GM19324 (cell line): ENCODE measurements at regions not wholly inside any gene's neighbourhood (a gene's known extent, or its start where the extent isn't known, plus 50 kb on each side); places are given as distances from the start of the nearest gene placed in this dataset.

Experiments
- ATAC-seq: cut with Tn5 transposase; IDR thresholded peaks from one replicate; pipeline ENCODE4 v1.9.1; 2021; ENCODE audit warnings: mild to moderate bottlenecking, moderate library complexity; ENCODE audit not compliant: unreplicated experiment, low FRiP score

DNA sequence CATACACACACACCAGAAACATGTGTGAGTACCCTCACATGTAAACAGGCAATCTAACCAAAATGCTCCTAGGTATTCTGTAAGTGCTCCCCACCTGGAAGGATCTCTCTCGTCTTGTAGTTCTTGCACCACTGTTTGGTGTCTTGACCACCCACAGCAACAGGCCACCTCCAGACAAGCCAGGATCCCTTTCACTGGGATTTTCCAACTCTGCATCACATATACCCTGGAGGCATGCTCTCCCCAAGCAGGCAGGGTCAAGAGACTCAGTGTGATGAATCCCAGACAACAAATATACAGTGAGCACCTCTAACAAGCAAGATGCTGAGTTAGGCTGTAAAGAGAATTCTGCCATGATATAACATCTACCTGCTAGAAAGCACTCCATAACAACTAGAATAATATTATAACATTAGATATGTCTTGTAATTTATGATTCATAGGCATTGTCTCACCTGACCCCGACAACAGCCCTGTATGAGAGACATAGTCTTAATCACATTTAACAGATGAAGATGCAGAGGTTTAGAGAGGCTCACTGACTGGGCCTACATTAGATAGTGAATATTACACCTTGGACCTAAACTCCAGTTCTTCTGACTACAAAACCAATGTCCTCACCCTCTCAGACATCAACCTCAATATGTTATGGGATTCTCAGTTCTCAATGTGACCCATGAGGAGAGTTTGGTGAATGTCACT lies 76.5 kb upstream of the BCL6 start:
- ATAC-seq: no peak

DNA sequence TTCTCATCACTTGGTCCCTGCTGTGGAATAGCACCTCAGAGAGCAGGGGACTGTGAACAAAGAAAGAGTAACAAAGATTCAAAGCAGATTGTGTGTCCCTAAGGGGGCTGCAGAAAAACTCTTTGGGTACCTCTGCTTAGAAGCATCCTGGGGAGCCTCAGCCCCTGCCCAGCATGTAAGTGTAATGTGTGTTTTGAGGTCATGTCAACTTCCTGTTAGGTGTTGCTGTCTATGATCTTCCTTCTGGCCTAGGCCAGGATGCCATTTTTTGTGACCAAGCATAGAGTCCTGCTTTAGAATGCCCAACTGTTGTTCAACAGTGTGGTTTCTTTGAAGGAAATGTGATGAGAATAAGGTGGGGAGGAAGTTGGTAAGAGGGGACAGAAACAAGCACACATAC lies 77.1 kb upstream of the BCL6 start:
- no peak for ATAC-seq

DNA sequence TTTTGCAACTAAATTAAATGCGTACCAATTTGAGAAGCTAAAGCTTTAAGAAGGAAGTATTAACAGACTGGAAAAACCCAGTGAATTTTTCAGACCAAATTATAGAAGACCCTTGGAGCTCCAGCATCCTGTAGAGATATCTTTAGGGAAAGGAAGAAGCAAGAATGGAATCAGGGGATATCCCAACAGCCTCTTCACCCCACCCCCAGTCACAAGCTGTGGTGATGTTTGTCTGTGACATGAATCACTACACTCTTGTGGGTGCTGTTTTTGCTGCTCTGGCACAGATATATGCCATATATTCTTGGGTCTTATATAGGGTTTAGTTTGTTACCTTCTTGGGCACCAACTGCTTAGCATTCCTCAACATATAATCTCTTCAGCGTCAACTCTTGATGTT lies 78.5 kb upstream of the BCL6 start:
- no peak for ATAC-seq

GRCh38 chr3:187827723-187828122 lies 82.5 kb upstream of the BCL6 start:
- ATAC-seq: no peak

DNA sequence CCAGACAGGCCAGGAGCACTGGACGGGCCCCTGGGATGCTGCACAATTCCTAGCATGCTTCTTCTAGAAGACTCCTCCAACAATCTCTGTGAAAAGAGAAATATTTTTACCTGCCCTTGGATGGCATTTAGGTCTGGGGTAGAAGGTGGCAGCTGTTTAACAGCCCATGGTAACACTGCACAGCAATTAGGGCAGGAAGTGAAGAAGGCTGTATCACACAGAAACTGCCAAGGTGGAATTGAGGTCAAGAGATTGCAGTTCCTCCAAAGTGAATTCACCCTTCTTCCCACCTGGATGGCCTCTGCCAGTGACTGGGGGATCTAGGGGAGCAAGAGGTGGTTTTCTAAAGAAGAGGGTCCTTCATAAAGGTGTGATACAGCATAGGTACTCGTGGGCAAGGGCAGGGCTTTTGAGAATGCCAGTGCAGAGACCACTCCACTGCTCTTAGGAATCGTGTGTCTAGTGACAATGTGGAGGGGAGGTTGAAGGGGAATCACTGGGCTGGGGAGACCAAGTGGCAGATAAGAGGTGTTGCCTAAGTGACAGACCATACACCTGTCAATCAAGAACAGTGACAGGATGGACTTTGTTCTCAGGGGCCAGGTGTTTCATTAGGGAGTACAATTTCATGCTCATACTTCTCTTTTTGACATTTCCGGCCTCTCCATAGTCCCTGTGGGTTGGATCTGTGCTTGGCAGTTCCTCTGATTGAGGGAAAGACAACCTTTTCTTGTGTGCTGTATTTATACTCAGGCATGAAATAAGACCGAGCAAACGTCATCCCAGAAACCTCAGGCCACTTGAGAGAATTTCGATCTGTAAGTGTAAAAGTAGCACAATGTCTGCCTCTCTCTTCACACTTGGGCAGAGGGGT lies 83.5 kb upstream of the BCL6 start:
- ATAC-seq: peak; percentile 77

- ATAC-seq: no peak
These were observed 84.9 kb upstream of the BCL6 start for GRCh38 chr3:187830181-187830580.

DNA sequence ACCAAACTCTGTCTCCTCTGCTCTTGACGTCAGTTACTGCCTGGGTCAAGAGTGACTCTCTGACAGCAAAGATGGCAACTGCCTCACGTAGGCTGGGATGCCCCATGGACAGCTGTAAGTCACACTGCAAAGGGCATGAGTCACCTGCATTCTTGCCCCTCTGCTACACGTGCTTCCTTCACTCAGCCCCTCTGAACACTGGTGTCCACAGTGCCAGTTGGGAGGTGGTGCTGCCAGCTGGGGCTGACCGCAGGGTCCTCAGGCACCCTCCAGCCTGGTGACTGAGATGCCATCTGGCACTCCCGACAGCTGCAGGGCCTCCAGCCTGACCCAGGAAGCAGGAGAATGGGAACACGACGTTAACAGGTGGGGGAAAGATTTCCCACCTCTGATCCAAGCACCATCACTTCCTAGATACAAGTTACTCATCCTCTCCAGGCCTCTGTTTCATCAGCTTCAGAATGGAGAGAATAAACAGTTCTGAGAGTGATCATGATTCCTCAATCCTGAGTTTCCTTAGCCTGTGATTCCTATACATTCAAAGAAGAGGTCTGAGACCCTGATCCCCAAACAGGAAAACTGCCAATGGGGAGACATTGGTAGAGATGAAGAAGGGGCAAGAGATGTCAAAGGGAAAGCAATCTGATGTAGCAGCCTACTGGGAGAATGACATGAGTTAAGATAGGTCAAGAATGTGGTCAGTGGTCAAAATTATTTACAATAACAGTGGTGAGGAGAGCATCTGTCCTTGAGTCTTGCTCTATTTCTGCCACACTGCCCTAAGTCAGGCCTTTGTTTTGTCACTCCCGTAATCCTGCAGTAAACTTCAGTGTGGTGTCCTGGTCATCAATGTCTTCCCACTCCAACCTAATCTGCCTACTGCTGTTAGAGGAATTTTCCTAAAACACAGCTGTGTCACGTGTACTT lies 86.1 kb upstream of the BCL6 start:
- ATAC-seq: no peak

DNA sequence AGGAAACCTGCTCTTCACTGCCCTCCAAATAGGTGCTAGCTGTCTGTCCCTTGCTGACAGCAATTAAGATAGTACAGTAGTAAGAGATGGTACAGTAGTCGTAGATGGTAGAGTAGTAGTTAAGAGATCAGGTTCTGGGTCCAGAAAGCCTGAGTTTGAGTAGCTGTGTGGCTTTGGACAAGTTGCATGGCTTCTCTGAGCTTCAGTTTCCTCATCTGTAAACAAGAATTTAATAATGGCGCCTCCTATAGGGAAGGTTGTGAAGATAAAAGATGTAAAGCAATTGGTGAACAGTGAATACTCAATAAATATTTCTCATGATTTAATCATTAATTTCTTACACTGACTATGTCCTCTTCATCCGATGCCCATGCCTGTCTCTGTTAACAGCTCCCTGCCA lies 86.9 kb upstream of the BCL6 start:
- no peak for ATAC-seq

DNA sequence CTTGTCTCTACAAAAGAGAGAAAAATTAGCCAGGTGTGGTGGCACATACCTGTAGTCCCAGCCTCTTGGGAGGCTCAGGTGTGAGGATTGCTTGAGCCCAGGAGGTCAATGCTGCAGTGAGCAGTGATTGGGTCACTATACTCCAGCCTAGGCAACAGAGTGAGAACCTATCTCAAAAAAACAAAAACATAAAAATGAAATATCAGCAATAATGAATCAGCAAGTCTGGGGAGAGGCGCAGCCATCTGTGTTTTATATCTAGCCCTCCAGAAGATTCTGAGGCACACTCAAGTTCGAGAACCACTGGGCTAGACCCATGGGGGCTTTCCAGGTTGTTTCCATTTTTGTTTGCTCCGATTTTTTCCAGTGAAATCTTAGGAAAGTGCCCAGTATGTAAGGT lies 88.1 kb upstream of the BCL6 start:
- ATAC-seq: no peak

DNA sequence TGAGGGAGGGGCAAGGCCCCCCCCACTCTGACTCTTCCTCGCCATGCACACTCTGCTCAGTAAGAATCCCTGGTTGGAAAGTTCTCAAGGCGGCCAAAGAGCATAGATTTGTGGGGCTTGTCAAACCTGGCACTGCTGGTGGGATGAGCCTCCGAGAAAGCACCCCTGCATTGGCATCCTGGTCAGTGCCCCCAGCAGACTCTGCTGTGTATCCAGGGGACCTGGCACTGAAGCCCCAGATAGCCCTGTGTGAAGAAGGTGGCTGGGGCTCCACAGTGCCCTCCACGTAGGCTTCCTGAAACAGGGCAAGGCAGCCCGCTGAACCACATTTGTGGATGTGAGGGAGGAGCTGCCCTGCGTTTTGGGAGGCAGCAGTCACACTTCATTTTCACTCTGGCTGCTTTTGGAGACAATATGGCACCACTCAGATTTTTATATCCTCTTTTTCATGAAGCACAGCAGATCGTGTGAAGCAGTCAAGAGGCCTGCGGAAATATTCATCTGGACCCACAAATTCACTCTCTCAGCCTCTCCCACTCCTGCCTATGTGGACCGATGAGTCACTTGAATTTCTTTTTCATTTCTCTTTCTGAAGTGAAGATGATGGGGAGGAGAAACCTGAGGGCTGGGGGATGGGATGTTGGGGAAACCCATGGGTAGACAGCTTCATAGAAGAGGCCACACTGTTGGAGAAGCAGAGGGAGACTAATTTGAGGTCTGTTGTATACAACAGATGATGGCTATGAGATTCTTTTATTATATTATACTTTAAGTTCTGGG lies 88.7 kb upstream of the BCL6 start:
- ATAC-seq: no peak

DNA sequence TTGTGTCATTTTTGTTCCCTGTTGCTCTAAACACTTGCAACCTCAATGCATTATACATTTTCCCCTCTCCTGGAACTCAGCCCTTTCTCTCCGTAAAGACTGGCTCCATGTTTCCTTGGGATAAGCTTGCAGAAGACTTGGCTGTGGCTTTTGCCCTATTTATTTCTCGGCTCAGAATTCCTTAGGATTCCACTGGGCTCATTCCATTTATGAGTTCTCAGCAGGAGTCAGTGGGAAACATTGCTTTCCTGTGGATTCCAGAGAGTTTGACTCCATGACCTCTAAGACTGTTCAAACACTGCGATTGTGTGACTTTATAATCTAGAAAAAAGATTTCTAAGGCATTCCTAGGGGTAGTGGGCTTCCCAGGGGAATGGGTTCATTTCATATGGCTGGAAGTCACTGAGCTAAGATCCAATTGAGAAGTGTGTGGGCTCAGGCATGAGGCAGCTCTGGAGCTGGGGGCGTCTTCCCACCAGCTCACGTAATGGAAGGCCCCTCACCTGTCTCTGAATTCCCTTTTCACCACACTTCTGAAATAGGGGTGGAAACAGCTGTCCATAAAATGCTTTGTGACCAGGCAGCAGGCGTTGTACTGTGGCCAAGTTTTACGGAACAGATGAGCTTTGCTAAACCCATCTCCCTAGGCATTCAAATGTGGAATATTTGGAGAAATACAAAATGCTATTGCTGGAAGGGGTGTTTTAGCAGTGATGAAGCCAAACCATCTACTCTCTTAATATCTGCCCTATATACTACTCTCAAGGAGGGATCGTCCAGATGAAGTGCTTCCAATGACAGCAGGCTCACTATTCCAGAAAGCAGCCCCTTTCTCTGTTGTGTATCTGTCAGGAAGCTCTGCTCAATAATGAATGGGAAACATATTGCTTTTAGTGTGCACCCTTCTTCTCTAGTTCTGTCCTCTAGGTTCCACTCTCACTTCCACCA lies 91.8 kb upstream of the BCL6 start:
- ATAC-seq: no peak

DNA sequence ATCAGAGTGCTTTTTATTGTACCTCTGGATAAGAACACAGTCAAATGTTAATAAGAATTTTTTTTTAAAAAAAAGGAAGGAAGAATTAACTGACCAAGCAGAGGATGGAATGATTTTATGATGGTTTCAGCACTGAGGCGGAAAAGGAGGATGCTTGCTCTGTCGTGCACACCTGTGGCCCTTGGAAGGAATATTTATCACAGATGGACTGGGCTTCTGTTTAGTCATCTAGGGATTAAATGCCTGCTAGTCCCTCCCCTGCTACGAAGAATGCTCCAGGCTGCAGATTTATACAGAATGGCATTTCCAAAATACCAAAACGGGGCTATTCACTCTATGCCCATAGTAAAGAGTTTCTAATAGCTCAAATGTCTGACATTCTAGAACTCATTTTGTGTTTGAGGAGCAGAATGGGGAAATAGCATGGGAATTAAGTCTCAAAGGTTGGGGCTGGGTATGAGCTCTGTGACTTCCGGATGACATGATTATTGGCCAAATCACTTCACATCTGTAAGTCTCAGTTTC lies 92.8 kb upstream of the BCL6 start:
- ATAC-seq: no peak

DNA sequence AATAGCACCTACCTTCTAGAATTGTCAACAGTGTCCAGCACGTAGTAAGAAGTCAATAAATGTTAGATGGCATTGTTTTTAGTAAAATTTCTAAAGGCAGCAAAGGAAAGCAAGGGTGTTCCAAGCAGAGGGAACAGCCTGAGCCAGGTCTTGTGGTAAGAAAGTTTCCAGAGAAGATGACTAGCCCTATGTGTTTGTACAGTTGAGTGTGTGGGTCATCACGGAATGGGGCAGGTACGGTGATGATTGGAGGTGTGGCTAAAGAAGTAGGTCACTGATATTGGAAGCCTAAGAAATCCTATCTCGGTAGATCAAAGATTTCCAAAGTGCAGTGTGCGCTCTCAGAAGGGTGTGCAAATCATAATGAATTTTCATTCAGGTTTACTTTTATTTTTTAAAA lies 94.2 kb upstream of the BCL6 start:
- no peak for ATAC-seq

DNA sequence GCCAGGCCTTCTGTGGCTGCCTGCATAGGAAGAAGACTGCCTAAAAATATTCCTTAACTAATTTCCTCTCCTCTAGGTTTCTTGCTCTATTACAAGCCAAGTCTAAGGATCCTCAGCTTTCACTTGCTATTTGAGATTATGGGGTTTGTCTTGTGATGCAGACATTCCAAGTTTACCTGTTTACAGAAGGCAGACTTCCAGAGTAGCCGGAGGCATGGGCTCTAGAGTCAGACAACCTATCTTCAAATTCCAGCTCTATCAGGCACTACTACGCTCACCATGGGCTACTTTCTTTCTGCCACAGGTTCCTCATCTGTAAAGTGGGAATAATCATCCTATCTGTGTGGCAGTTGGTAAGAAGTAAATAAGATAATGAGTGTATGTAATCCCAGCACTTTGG lies 95.6 kb upstream of the BCL6 start:
- no peak for ATAC-seq

- no peak for ATAC-seq
These were observed 96.3 kb upstream of the BCL6 start for GRCh38 chr3:187841560-187841959.

GRCh38 chr3:187843654-187844053 lies 98.4 kb upstream of the BCL6 start:
- no peak for ATAC-seq

DNA sequence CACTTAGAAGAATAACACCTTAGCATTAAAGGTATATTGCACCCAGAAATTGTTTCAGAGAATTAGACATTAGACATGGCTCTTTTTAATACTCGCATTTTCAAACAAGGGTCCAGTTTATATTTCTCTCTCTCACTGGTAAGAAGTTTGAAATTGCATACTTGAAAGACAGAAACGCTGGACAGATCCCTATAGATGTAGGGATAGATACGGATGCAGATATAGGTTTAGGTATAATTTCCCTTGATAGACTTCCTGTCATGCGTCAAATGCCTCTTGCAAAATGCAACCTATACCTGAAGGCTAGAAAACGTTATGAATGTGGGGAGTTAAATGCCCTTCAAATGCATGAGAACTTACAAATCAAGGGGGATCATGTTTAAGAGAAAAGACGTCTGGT lies 99.4 kb upstream of the BCL6 start:
- no peak for ATAC-seq

GRCh38 chr3:187845826-187846225 lies 100.6 kb upstream of the BCL6 start:
- ATAC-seq: no peak

DNA sequence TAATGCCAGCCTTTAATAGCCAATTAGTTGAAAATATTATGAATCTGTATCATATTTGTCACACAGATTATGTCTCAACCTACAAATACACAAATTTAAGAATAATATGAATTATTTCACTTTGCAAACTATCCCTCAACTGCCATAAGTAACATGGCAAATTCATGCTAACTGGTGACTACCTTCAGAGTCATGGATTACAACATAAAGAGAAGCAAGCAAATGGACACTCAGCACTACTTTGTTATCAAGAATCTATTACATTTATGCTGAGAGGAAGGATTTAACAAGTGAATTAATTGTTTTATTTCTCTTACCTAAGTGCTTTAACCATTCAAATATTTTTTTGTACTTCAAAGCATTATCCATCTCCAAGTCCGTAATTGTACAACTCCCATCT lies 103.1 kb upstream of the BCL6 start:
- ATAC-seq: no peak
